ENCODE measurements at regions not wholly inside any gene's neighbourhood (a gene's known extent, or its start where the extent isn't known, plus 50 kb on each side); places are given as distances from the start of the nearest gene placed in this dataset.

DNA sequence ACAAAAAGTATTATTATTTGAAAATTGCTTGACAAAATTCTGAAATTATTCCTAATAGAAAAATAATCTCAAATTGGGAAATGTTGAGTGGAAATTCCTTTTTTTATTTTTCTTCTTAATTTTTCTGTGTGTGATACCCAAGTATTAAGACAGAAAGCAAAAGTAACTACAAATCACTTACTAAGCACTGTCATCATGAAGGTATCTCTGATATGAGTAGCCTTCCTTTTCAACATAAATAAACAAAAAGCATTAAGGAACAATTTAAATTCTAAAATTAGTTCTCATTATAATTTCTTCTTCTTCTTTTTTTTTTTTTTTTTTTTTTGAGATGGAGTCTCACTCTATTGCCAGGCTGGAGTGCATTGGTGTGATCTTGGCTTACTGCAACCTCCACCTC lies 174.2 kb upstream of the RBMS1 start:
- TF ChIP-seq, protein P1, sequence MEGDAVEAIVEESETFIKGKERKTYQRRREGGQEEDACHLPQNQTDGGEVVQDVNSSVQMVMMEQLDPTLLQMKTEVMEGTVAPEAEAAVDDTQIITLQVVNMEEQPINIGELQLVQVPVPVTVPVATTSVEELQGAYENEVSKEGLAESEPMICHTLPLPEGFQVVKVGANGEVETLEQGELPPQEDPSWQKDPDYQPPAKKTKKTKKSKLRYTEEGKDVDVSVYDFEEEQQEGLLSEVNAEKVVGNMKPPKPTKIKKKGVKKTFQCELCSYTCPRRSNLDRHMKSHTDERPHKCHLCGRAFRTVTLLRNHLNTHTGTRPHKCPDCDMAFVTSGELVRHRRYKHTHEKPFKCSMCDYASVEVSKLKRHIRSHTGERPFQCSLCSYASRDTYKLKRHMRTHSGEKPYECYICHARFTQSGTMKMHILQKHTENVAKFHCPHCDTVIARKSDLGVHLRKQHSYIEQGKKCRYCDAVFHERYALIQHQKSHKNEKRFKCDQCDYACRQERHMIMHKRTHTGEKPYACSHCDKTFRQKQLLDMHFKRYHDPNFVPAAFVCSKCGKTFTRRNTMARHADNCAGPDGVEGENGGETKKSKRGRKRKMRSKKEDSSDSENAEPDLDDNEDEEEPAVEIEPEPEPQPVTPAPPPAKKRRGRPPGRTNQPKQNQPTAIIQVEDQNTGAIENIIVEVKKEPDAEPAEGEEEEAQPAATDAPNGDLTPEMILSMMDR (conservative IDR thresholded peaks at IDR 0.05; ENCODE audit: low read depth, low read length): no peak
- TF ChIP-seq EZH2 (IDR thresholded peaks at IDR 0.05; ENCODE audit: borderline replicate concordance, low read depth, low read length, poor library complexity, severe bottlenecking): no peak
